Loucy (cell line): ENCODE measurements at regions not wholly inside any gene's neighbourhood (a gene's known extent, or its start where the extent isn't known, plus 50 kb on each side); places are given as distances from the start of the nearest gene placed in this dataset.

Source experiments
- EZH2phosphoT487 ChIP-seq: fragments of 200-600 bp; IDR thresholded peaks from 2 replicates; pipeline ENCODE4 v1.6.1; 2018; ENCODE audit warnings: antibody characterized with exemption, mild to moderate bottlenecking, moderate library complexity, borderline replicate concordance
- TF ChIP-seq, protein P1 (sequence below): fragments of 200-600 bp; sonication (generic); conservative IDR thresholded peaks from 2 replicates; pipeline ENCODE4 v1.5.1; 2014; ENCODE audit warnings: mild to moderate bottlenecking, antibody characterized with exemption, low read length

DNA sequence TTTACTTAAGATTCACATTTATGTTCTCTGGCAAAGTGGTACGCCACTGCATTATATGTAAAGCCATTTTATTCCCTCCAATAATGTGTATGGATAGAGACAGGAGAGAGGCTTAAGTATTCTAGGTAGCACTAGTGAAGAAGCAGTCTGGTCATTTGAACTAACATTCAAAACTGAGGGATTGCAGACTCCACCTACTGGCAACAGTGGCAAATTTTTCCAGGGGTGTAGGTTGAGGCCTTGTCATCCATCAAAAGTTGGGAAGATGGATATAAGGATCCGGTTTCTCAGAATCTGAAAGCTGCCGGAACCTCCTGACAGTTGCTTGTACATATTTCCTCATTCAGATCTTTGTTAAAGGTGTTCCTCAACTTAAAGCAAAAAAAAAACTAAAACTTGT, 465.5 kb upstream of the FSHR start:
- TF ChIP-seq, protein P1, sequence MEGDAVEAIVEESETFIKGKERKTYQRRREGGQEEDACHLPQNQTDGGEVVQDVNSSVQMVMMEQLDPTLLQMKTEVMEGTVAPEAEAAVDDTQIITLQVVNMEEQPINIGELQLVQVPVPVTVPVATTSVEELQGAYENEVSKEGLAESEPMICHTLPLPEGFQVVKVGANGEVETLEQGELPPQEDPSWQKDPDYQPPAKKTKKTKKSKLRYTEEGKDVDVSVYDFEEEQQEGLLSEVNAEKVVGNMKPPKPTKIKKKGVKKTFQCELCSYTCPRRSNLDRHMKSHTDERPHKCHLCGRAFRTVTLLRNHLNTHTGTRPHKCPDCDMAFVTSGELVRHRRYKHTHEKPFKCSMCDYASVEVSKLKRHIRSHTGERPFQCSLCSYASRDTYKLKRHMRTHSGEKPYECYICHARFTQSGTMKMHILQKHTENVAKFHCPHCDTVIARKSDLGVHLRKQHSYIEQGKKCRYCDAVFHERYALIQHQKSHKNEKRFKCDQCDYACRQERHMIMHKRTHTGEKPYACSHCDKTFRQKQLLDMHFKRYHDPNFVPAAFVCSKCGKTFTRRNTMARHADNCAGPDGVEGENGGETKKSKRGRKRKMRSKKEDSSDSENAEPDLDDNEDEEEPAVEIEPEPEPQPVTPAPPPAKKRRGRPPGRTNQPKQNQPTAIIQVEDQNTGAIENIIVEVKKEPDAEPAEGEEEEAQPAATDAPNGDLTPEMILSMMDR = peak; percentile 25; the same call in 1 of the 2 replicates
- no peak for TF ChIP-seq EZH2phosphoT487
